IMR-90 (cell line): ENCODE measurements at regions not wholly inside any gene's neighbourhood (a gene's known extent, or its start where the extent isn't known, plus 50 kb on each side); places are given as distances from the start of the nearest gene placed in this dataset.

Source experiments
- ATAC-seq: fragments of 200-7000 bp; cut with Tn5 transposase; 2 replicates; pipeline ENCODE4 v1.9.1; 2020; ENCODE audit warnings: low read depth, mild to moderate bottlenecking, moderate library complexity
- BruUV-seq: library from RNA; stranded (reverse); fragments of 400-500 nt; replicated peaks from 2 replicates; lab custom pipeline; 2021; lab: Mats Ljungman, UMichigan
- CTCF ChIA-PET: fragments of 300-600 bp; formaldehyde crosslinking; extraction: SDS; loops from one replicate; lab custom pipeline; 2021; ENCODE audit warnings: antibody characterized with exemption; lab: Yijun Ruan, JAX
- POLR2A ChIA-PET: fragments of 300-600 bp; sonication (Branson Sonifier 250); formaldehyde crosslinking; loops from one replicate; lab custom pipeline; 2022; ENCODE audit warnings: antibody characterized with exemption; ENCODE audit not compliant: unreplicated experiment; lab: Charles Lee
- DNase-seq: peaks from one replicate; pipeline ENCODE4 v3.0.0; 2013
- H2AFZ ChIP-seq: replicated peaks from 2 replicates; pipeline ENCODE3; 2013; ENCODE audit warnings: low read length, mild to moderate bottlenecking; ENCODE audit not compliant: poor library complexity
- H2AK5ac ChIP-seq: 2 replicates; pipeline ENCODE4 v1.6.1; 2013; ENCODE audit warnings: low read depth, low read length, inconsistent platforms
- H2AK9ac ChIP-seq: replicated peaks from 2 replicates; pipeline ENCODE3; 2013; ENCODE audit warnings: mild to moderate bottlenecking, low read depth, low read length, moderate library complexity; ENCODE audit not compliant: poor library complexity
- H2BK120ac ChIP-seq: 2 replicates; pipeline ENCODE4 v1.6.1; 2013; ENCODE audit warnings: low read depth, low read length, inconsistent platforms
- H2BK15ac ChIP-seq: 3 replicates; pipeline ENCODE4 v1.6.1; 2013; ENCODE audit warnings: low read depth, low read length, inconsistent platforms
- H2BK20ac ChIP-seq: 2 replicates; pipeline ENCODE4 v1.6.1; 2013; ENCODE audit warnings: low read depth, mild to moderate bottlenecking, inconsistent platforms, low read length, moderate library complexity
- H2BK5ac ChIP-seq: 2 replicates; pipeline ENCODE4 v1.6.1; 2013; ENCODE audit warnings: mild to moderate bottlenecking, low read depth, low read length, inconsistent platforms; ENCODE audit not compliant: poor library complexity, severe bottlenecking
- H3K14ac ChIP-seq: replicated peaks from 2 replicates; pipeline ENCODE4 v1.6.1; 2013; ENCODE audit warnings: low read depth, low read length, inconsistent platforms
- H3K18ac ChIP-seq: 2 replicates; pipeline ENCODE4 v1.6.1; 2013; ENCODE audit warnings: low read depth, low read length, control low read depth
- H3K23ac ChIP-seq: 2 replicates; pipeline ENCODE4 v1.6.1; 2013; ENCODE audit warnings: low read depth, low read length, inconsistent platforms
- H3K27ac ChIP-seq: 2 replicates; pipeline ENCODE4 v1.5.1; 2013; ENCODE audit warnings: mild to moderate bottlenecking, control low read depth, low read length; ENCODE audit not compliant: insufficient read depth
- H3K27me3 ChIP-seq: 2 replicates; pipeline ENCODE4 v1.6.1; 2013; ENCODE audit warnings: low read length; ENCODE audit not compliant: control insufficient read depth, insufficient read depth
- H3K36me3 ChIP-seq: 2 replicates; pipeline ENCODE4 v1.6.1; 2013; ENCODE audit warnings: low read length, mixed read lengths; ENCODE audit not compliant: control insufficient read depth, insufficient read depth
- H3K4ac ChIP-seq: 2 replicates; pipeline ENCODE4 v1.6.1; 2013; ENCODE audit warnings: low read depth, low read length, inconsistent platforms
- H3K4me1 ChIP-seq: 2 replicates; pipeline ENCODE4 v1.6.1; 2013; ENCODE audit warnings: low read length, mixed read lengths; ENCODE audit not compliant: control insufficient read depth, insufficient read depth
- H3K4me2 ChIP-seq: 2 replicates; pipeline ENCODE4 v1.6.1; 2013; ENCODE audit warnings: low read depth, mild to moderate bottlenecking, control low read depth, low read length, moderate library complexity
- H3K4me3 ChIP-seq: 2 replicates; pipeline ENCODE4 v1.5.1; 2013; ENCODE audit warnings: low read depth, mild to moderate bottlenecking, control low read depth, low read length, moderate library complexity; ENCODE audit not compliant: insufficient read depth
- H3K56ac ChIP-seq: 2 replicates; pipeline ENCODE4 v1.6.1; 2013; ENCODE audit warnings: low read length, inconsistent platforms; ENCODE audit not compliant: insufficient read depth; ENCODE audit errors: extremely low read depth
- H3K79me1 ChIP-seq, 2 experiments: 2 replicates each; pipeline ENCODE4 v1.6.1; 2013; ENCODE audit warnings: low read length in 2 of 2, inconsistent platforms in 1 of 2, low read depth in 1 of 2
- H3K9ac ChIP-seq: 2 replicates; pipeline ENCODE4 v1.6.1; 2013; ENCODE audit warnings: low read depth, low read length, control low read depth
- H3K9me1 ChIP-seq: 2 replicates; pipeline ENCODE4 v1.6.1; 2013; ENCODE audit warnings: low read length, inconsistent platforms; ENCODE audit not compliant: insufficient read depth
- H3K9me3 ChIP-seq: 2 replicates; pipeline ENCODE4 v1.6.1; 2013; ENCODE audit warnings: low read length; ENCODE audit not compliant: control insufficient read depth, insufficient read depth
- H4K20me1 ChIP-seq: 2 replicates; pipeline ENCODE4 v1.6.1; 2013; ENCODE audit warnings: low read length, inconsistent platforms; ENCODE audit not compliant: insufficient read depth
- H4K5ac ChIP-seq: 2 replicates; pipeline ENCODE4 v1.6.1; 2013; ENCODE audit warnings: mild to moderate bottlenecking, low read depth, low read length, control low read depth
- H4K8ac ChIP-seq, 2 experiments: 2 replicates each; pipeline ENCODE4 v1.6.1; 2013; ENCODE audit warnings: low read depth in 2 of 2, low read length in 2 of 2, control low read depth in 1 of 2, inconsistent platforms in 1 of 2
- H4K91ac ChIP-seq: 2 replicates; pipeline ENCODE4 v1.6.1; 2013; ENCODE audit warnings: low read depth, low read length, inconsistent platforms; ENCODE audit not compliant: insufficient read depth
- BHLHE40 ChIP-seq: fragments of 150-350 bp; IDR thresholded peaks from 2 replicates; pipeline ENCODE4 v1.6.1; 2016; ENCODE audit warnings: mild to moderate bottlenecking, low read depth, low read length
- CEBPB ChIP-seq: IDR thresholded peaks from 2 replicates; pipeline ENCODE4 v1.6.1; 2012; ENCODE audit warnings: low read depth, low read length, improper control_type of control experiment
- CHD1 ChIP-seq: IDR thresholded peaks from 2 replicates; pipeline ENCODE4 v1.6.1; 2012; ENCODE audit warnings: low read depth, low read length, improper control_type of control experiment
- MAFK ChIP-seq: IDR thresholded peaks from 2 replicates; pipeline ENCODE4 v1.6.1; 2012; ENCODE audit warnings: low read depth, low read length, improper control_type of control experiment
- NFE2L2 ChIP-seq: fragments of 150-350 bp; IDR thresholded peaks from 2 replicates; pipeline ENCODE4 v1.6.1; 2016; ENCODE audit warnings: low read depth, mild to moderate bottlenecking, low read length
- RFX5 ChIP-seq: IDR thresholded peaks from 2 replicates; pipeline ENCODE4 v1.8.0; 2012; ENCODE audit warnings: low read depth, mild to moderate bottlenecking, low read length, moderate library complexity
- SMC3 ChIP-seq: fragments of 150-350 bp; IDR thresholded peaks from 2 replicates; pipeline ENCODE4 v1.6.1; 2016; ENCODE audit warnings: low read depth, mild to moderate bottlenecking, antibody characterized with exemption, low read length, moderate library complexity
- whole genome bisulfite sequencing, 2 experiments: methylation state at CpG; one replicate each; pipeline versions ENCODE4 v1.1.5 to v1.1.7; 2013; ENCODE audit warnings: missing lambda C conversion rate in 2 of 2; ENCODE audit not compliant: insufficient read length in 1 of 2; ENCODE audit errors: extremely low coverage in 2 of 2; 5-methylcytosine and 5-hydroxymethylcytosine counted together
- dilution Hi-C: fragments of 300-500 bp; cut with HindIII; formaldehyde crosslinking; loops from one replicate; pipeline ENCODE4 v1.14.3; 2018; ENCODE audit warnings: low sequenced_read_pairs; ENCODE audit not compliant: unreplicated experiment
- in situ Hi-C: fragments of 300-500 bp; cut with MboI; formaldehyde crosslinking; loops from 3 replicates; pipeline ENCODE4 v1.14.3; 2019; ENCODE audit warnings: low sequenced_read_pairs, inconsistent platforms, mixed read lengths
- intact Hi-C: fragments of 100-400 bp; cut with micrococcal nuclease; formaldehyde crosslinking; loops from 2 replicates; pipeline ENCODE4 v1.10.0; 2022
- TF ChIP-seq, protein P1 (sequence below): fragments of 150-350 bp; IDR thresholded peaks from 2 replicates; pipeline ENCODE4 v1.6.1; 2017; ENCODE audit warnings: mild to moderate bottlenecking, antibody characterized with exemption, low read length, low read depth
- TF ChIP-seq, protein P2 (sequence below): fragments of 150-350 bp; IDR thresholded peaks from 2 replicates; pipeline ENCODE4 v1.6.1; 2016; ENCODE audit warnings: low read depth, mild to moderate bottlenecking, low read length, moderate library complexity, borderline replicate concordance
- TF ChIP-seq, protein P3 (sequence below): conservative IDR thresholded peaks from 2 replicates; pipeline ENCODE4 v1.5.1; 2012; ENCODE audit warnings: mild to moderate bottlenecking, low read depth, low read length, improper control_type of control experiment

DNA sequence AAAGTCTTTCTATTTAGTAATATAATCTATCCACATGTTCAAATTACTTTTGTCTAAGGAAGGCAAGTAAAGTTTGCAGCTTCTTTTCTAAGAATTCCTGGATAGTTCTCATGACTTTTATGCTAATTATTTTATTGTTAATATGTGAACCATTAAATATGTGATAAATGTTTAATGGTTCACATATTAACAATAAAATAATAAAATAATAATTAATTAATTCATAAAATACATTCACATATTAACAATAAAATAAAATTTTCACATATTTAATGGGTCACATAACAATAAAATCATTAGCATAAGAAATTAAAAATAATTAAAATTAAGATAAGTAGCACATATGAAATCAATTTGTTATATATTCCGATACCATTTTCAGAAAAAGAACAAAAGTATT, 1352.4 kb downstream of the ARAP2 start:
- Histone ChIP-seq H3K79me1 (no peaks in the 10 kb centered on the region), H2AK9ac (no peak overlapping the region), H3K23ac (no peak overlapping the region), H3K27me3 (no peaks in the 10 kb centered on the region), H2AK5ac (no peak overlapping the region), H2BK120ac (no peak overlapping the region), H3K18ac (no peak overlapping the region), H4K8ac (no peak overlapping the region), H3K9ac (no peak overlapping the region), H3K9me3 (no peaks in the 10 kb centered on the region), H3K4me1 (no peaks in the 10 kb centered on the region), H3K4ac (no peak overlapping the region), H2BK15ac (no peak overlapping the region), H4K91ac (no peak overlapping the region), H3K14ac (no peak overlapping the region), H2AFZ (no peak overlapping the region), H3K4me3 (no peak overlapping the region), H4K5ac (no peak overlapping the region), H3K27ac (no peak overlapping the region), H2BK20ac (no peak overlapping the region), H4K20me1 (no peaks in the 10 kb centered on the region), H2BK5ac (no peak overlapping the region), H3K56ac (no peak overlapping the region), H3K4me2 (no peak overlapping the region), H3K36me3 (no peaks in the 10 kb centered on the region), H3K9me1 (no peaks in the 10 kb centered on the region)
- POLR2A ChIA-PET = no interaction called here
- no CpG with 5 or more reads among the region's 1 CpG for WGBS, 2 experiments
- ATAC-seq = no peak
- dilution Hi-C loops (no loop called here), in situ Hi-C loops (no loop called here), intact Hi-C loops (no loop called here)
- no peak for DNase-seq
- no peak for TF ChIP-seq NFE2L2
- TF ChIP-seq, protein P1, sequence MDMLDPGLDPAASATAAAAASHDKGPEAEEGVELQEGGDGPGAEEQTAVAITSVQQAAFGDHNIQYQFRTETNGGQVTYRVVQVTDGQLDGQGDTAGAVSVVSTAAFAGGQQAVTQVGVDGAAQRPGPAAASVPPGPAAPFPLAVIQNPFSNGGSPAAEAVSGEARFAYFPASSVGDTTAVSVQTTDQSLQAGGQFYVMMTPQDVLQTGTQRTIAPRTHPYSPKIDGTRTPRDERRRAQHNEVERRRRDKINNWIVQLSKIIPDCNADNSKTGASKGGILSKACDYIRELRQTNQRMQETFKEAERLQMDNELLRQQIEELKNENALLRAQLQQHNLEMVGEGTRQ = no peak
- TF ChIP-seq, protein P2, sequence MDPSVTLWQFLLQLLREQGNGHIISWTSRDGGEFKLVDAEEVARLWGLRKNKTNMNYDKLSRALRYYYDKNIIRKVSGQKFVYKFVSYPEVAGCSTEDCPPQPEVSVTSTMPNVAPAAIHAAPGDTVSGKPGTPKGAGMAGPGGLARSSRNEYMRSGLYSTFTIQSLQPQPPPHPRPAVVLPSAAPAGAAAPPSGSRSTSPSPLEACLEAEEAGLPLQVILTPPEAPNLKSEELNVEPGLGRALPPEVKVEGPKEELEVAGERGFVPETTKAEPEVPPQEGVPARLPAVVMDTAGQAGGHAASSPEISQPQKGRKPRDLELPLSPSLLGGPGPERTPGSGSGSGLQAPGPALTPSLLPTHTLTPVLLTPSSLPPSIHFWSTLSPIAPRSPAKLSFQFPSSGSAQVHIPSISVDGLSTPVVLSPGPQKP = no peak
- no peak for TF ChIP-seq CEBPB
- TF ChIP-seq, protein P3, sequence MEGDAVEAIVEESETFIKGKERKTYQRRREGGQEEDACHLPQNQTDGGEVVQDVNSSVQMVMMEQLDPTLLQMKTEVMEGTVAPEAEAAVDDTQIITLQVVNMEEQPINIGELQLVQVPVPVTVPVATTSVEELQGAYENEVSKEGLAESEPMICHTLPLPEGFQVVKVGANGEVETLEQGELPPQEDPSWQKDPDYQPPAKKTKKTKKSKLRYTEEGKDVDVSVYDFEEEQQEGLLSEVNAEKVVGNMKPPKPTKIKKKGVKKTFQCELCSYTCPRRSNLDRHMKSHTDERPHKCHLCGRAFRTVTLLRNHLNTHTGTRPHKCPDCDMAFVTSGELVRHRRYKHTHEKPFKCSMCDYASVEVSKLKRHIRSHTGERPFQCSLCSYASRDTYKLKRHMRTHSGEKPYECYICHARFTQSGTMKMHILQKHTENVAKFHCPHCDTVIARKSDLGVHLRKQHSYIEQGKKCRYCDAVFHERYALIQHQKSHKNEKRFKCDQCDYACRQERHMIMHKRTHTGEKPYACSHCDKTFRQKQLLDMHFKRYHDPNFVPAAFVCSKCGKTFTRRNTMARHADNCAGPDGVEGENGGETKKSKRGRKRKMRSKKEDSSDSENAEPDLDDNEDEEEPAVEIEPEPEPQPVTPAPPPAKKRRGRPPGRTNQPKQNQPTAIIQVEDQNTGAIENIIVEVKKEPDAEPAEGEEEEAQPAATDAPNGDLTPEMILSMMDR = no peak
- TF ChIP-seq SMC3 = no peak
- no peak for TF ChIP-seq CHD1
- no peak for TF ChIP-seq BHLHE40
- no peak for TF ChIP-seq MAFK
- TF ChIP-seq RFX5 = no peak
- CTCF ChIA-PET = no interaction called here
- BruUV-seq = no TSS peak
